H1 (cell line): ENCODE measurements at regions not wholly inside any gene's neighbourhood (a gene's known extent, or its start where the extent isn't known, plus 50 kb on each side); places are given as distances from the start of the nearest gene placed in this dataset.

Experiments
- BACH1 ChIP-seq: IDR thresholded peaks from 2 replicates; pipeline ENCODE4 v1.6.1; 2012; ENCODE audit warnings: low read length, improper control_type of control experiment
- BRCA1 ChIP-seq: IDR thresholded peaks from 2 replicates; pipeline ENCODE4 v1.6.1; 2012; ENCODE audit warnings: low read depth, low read length, improper control_type of control experiment
- CHD2 ChIP-seq: IDR thresholded peaks from 2 replicates; pipeline ENCODE4 v1.6.1; 2012; ENCODE audit warnings: low read length, improper control_type of control experiment
- CTBP2 ChIP-seq: IDR thresholded peaks from 2 replicates; pipeline ENCODE4 v1.7.0; 2011; ENCODE audit warnings: borderline replicate concordance, mild to moderate bottlenecking, moderate library complexity, mixed read lengths, low read length; ENCODE audit not compliant: insufficient read depth, insufficient read length
- EGR1 ChIP-seq: IDR thresholded peaks from 2 replicates; pipeline ENCODE4 v1.6.1; 2011; ENCODE audit warnings: low read depth, low read length, borderline replicate concordance
- GABPA ChIP-seq: IDR thresholded peaks from 2 replicates; pipeline ENCODE4 v1.6.1; 2011; ENCODE audit warnings: mild to moderate bottlenecking, low read length, moderate library complexity, borderline replicate concordance; ENCODE audit not compliant: insufficient read depth
- HDAC6 ChIP-seq: IDR thresholded peaks from one replicate; pipeline ENCODE4 v1.7.1; 2012; ENCODE audit warnings: low read depth, mild to moderate bottlenecking, inconsistent platforms, low read length, moderate library complexity
- MAFK ChIP-seq: IDR thresholded peaks from 2 replicates; pipeline ENCODE4 v1.6.1; 2012; ENCODE audit warnings: low read depth, mild to moderate bottlenecking, improper control_type of control experiment, low read length
- POU5F1 ChIP-seq: IDR thresholded peaks from 2 replicates; pipeline ENCODE4 v1.6.1; 2011; ENCODE audit warnings: low read depth, mild to moderate bottlenecking, low read length, moderate library complexity
- SAP30 ChIP-seq: fragments of 300-600 bp; sonication (generic); IDR thresholded peaks from 2 replicates; pipeline ENCODE4 v1.7.1; 2012; ENCODE audit warnings: low read length, moderate library complexity, mild to moderate bottlenecking, inconsistent platforms; ENCODE audit not compliant: insufficient read depth, insufficient replicate concordance
- SIX5 ChIP-seq: IDR thresholded peaks from 2 replicates; pipeline ENCODE4 v1.6.1; 2011; ENCODE audit warnings: mild to moderate bottlenecking, low read depth, low read length
- SP1 ChIP-seq: IDR thresholded peaks from 2 replicates; pipeline ENCODE4 v1.6.1; 2011; ENCODE audit warnings: low read depth, low read length
- TBP ChIP-seq: IDR thresholded peaks from 2 replicates; pipeline ENCODE4 v1.6.1; 2011; ENCODE audit warnings: low read depth, low read length, improper control_type of control experiment

DNA sequence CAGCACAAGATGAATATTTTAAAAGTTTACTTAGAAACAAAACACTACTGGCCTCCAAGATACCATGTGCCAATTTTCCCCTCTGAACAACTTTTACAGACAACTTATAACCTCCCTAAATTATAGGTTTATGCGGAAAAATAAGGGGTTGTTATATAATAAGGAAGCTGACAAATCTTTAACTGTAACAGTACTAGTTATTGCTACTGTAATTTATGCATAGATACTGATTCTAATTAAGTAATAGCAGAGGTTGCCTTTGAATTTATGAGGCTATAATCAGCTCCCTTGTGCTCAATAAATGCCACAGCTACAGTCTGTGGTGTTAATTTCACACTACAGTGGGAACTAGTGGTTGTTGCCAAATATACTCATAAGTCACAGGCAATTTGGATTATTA, 291.3 kb upstream of the PCSK5 start (continued):
- TF ChIP-seq EGR1 (no peak), BACH1 (no peak), SAP30 (no peak), TBP (no peak), SP1 (no peak), MAFK (no peak), BRCA1 (no peak), POU5F1 (no peak), CHD2 (no peak), HDAC6 (no peak), CTBP2 (no peak), GABPA (no peak), SIX5 (no peak)
